Head of caudate nucleus (tissue), 42 donors: ENCODE measurements at regions not wholly inside any gene's neighbourhood (a gene's known extent, or its start where the extent isn't known, plus 50 kb on each side); places are given as distances from the start of the nearest gene placed in this dataset.
"Not testable (repeated sequence)": the region's sequence is repeated elsewhere in the genome, so short reads cannot be mapped to it uniquely, and the experiment has no call there.

Experiments
- DNase-seq, 42 donors: peaks; one replicate each; pipeline versions ENCODE4 v3.0.0 to v3.0.0-alpha.2; 2020 to 2021; ENCODE audit warnings: mixed read lengths in 7 of 42
- intact Hi-C: fragments of 100-400 bp; cut with DNase I; formaldehyde crosslinking; loops from one replicate; pipeline ENCODE4 v1.15.0; 2022

DNA sequence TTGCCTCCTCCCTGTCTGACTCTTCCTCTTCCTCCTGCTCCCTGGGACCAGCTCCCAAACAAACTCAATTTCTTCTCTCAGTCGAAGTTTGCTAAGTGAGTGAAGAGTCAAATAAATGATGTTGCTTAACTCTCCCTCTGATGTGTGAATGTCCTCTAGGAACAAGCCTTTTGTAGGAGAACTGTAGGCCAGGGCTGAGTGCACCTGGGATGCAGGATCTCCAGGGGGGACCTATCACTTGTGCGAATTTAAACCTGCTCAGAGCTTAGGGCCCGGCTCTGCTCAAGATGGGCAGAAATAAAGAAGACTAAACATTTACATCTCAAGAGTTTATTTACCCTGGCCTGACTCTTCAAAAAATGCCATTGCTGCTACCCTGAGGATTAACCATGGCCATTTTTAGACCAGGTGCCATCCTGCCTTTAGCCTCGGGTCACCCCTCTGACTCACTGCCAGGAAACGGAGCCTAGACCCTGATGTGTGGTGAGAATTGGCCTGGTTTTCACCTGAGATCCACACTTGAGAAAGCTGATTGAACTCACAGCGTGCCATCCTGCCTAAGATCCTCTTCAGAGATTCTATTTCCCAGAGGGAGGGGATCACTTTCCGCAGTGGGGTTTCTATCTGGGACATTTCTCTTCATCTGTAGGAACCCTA, 63.6 kb upstream of the CD93 start:
- intact Hi-C loops, result no loop called here
- peak in 12 of 42 donors; percentile 0 to 26 (median 7) for DNase-seq

DNA sequence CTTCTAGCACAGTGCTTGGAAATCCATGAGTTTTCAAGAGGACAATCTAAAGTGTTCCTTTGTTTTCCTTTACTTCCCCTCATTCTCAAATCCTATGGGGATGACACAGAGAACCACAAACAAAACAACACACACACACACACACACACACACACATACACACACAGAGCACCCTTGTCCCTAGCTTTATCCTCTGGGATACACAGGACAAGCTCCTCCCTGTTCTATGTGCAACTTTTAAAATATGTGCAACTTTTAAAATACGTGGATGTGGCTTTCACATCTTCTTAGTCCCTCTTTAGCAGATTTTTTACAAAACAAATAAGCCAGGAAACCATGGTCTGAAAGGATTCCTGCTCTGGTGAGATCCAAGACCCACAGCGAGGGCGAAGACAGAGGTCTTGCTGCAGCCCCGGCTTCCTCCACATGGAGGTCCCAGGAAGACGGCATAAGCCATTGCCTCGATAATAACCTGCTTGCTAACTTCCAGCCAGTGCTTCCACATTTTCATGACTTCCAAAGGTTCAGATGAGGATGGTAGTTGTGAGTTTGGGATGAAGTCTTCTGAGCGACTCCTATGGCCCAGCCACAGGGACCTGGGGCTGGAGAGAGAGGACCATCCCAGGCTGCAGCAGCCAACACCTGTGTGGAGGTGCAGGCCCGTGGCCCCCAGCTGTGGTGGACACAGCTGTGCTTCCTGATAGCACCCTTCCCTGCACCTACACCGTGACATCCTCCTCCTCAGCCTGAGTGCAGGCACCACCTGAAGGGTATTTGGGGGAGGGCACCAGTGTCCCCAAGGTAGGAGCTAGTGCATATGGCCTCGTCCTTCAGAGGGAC, 62.8 kb upstream of the CD93 start:
- peak in 12 of 42 donors; percentile 2 to 33 (median 10) for DNase-seq
- intact Hi-C loops, result no loop called here

DNA sequence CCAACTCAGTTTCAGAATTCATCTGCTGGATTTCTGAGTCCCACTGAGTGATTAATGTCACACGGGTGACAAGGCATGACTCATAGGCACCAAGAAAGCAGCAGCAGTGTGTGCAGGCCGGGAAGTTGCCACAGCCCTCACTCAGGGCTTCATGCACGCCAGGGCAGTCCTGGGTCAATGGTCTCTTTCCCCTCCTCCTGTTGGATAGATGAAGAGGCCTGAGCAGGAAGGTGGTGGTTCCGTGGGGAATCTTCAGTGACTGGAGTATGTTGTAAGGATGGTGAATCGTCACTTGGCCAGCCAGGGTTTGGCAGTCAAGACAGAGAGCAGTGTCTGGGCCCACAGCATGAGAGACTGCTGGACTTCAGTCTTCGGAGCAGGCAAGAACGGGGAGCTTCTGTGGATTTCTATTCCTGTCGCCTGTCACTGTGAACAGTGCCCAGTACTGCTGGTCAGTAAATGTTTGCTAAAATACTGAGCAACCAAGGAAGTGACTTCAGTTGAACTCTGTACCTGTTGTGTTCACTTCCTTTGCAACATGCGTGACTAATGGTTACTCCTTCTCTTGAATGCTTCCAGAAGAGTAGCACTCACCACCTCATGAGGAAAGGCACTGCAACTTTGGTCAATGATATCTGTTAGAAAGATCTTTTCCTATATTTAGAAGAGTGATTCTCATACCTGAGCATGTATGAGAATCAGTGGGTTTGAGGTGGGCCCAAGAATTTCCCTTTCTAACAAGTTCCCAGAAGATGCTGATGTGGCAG, 62.0 kb upstream of the CD93 start:
- intact Hi-C loops, result no loop called here
- peak in 10 of 42 donors; percentile 3 to 47 (median 24) for DNase-seq

DNA sequence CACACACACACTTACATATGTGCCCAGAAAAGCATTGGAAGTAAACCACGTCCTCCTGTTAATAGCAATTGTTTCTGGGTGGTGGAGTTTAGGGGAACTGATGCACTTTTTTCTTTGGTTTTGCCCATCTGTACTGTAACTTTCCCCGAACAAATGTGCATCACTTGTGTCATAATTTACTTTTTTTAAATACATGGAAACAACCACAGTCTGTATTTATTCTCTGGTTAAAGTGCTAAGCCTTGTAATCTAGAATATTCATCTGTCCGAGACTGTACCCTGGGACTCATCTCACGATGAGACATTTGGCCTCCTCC, 61.5 kb upstream of the CD93 start:
- intact Hi-C loops, result no loop called here
- peak in 1 of 42 donors; percentile 2 for DNase-seq

- DNase-seq, result peak in 5 of 42 donors; percentile 1 to 18 (median 8)
- intact Hi-C loops, result no loop called here
Observed at GRCh38 chr20:23146857-23147637, 60.9 kb upstream of the CD93 start.

GRCh38 chr20:23146181-23146580, 60.1 kb upstream of the CD93 start:
- intact Hi-C loops, result no loop called here

GRCh38 chr20:23145281-23145700, 59.2 kb upstream of the CD93 start:
- peak in 5 of 42 donors; percentile 24 to 36 (median 28) for DNase-seq
- intact Hi-C loops, result no loop called here

More at GRCh38 chr20:23146181-23146580, 60.1 kb upstream of the CD93 start:
- DNase-seq, result peak in 5 of 42 donors; percentile 5 to 22 (median 16)

DNA sequence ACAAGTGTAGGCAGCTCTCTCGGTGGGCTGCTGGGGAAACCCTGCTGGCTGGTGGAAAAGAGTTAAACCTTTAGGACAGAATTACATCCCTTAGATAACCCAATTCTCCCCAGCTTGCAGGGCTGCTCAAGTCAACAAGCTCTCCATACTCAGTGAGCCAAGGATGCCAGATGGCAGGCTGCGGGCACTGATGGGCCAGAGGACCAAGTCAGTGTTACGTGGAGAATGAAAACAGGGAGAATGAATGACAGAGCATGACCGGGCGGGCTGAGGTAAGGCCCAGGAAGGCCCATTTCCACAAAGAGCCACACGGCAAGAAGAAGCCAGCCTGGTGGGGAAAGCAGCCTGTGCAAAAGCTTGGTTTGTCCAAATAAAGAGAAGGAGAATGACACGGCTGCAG, 58.7 kb upstream of the CD93 start:
- intact Hi-C loops, result loop anchor here (5.0 kb wide), 1 partner anchor 197 kb away; no protein-coding TSS in a partner anchor

GRCh38 chr20:23143986-23144690, 58.0 kb upstream of the CD93 start:
- DNase-seq, result peak in 4 of 42 donors; percentile 14 to 25 (median 24)
- intact Hi-C loops, result loop anchor here (5.0 kb wide), 1 partner anchor 198 kb away; no protein-coding TSS in a partner anchor

More for the DNA sequence above, 58.7 kb upstream of the CD93 start:
- peak in 3 of 42 donors; percentile 15 to 30 (median 23) for DNase-seq

DNA sequence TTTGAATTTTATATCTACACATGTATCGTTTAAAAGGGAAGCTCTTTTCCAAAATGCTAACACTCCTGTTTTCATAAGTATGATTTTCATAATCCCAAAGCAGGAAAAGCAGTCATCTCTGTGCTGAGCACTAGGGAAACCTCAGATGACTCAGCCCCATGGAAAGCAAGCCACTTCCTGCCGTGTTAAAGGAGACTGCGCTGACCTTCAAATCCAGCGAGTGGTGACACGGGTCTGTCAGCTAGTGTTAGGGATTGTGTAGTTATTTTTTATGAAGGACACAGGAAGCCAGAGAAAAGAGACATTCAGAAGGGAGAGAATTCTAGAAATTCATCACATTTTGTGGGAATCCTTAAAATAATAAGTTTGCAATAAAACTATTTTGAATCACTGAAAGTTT, 57.0 kb upstream of the CD93 start:
- intact Hi-C loops, result loop anchor here (5.0 kb wide), 1 partner anchor 199 kb away; no protein-coding TSS in a partner anchor
- DNase-seq, result peak in 10 of 42 donors; percentile 9 to 58 (median 29)

DNA sequence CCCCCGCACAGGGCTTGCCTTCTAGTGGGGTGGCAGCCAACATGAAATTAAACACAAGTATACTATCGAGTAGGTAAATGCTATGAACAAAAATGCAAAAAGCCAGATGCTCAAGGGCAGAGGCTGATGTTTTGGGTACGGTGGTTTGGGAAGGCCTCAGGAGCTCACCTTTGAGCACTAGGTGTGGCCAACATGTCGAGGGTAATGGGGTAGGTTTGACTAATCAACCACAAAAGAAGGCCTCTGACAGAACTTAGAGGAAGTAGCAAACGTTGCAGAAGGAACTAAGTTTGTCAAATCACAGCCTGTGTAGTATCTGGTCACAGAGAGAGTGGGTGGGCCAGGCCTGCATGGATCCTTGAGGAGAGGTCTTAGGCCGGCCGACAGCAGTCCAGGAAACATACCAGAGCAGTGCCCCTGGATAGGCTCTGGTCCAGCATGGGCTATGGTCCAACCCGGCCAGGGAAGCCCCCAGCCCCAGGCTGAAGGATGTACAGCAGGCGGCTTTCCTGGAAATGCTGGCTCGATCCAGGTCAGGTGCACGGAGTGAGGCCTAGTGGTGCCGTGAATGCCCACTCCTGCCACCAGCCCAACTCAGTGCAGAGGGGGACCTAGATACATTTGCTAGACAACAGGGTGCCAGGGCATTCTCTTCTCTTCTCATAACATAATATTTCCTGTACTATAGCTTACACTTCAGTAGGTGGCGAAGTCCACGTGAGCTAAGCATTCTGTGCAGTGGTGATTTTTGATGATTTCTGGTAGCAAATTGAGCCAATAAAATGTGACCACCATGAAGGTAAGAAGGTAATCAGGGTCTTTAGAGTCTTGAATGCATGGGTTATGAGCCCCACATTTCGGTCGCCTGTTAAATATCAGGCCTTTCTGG, 56.3 kb upstream of the CD93 start:
- DNase-seq, result peak in 4 of 42 donors; percentile 3 to 25 (median 14)
- intact Hi-C loops, result loop anchor here (5.0 kb wide), 1 partner anchor 200 kb away; no protein-coding TSS in a partner anchor

GRCh38 chr20:23141450-23142161, 55.5 kb upstream of the CD93 start:
- DNase-seq, result peak in 4 of 42 donors; percentile 1 to 17 (median 6)
- intact Hi-C loops, result loop anchor here (5.0 kb wide), 1 partner anchor 201 kb away; no protein-coding TSS in a partner anchor

DNA sequence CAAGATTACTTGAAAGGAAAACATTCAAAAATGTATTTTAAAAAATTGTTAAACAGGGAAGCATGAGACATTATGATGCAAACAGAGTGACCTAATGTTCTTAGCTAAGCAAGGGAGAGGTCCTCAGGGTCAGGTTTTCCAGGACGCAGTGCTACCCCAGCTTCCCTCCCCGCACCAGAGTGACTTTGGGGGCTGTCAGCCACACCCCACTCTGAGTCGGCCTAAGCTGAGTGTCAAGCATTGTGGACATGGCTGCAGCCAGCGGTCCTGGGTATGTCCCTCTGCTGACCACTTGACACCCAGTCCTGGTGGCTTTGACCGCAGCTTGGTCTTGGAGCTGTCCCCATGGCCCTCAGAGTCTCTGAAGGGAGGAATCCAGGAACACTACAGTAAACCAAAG, 54.9 kb upstream of the CD93 start:
- DNase-seq, result peak in 2 of 42 donors; percentile 0 to 2
- intact Hi-C loops, result loop anchor here (5.0 kb wide), 1 partner anchor 201 kb away; no protein-coding TSS in a partner anchor

GRCh38 chr20:23139984-23140383, 53.9 kb upstream of the CD93 start:
- intact Hi-C loops, result loop anchor here (5.0 kb wide), 1 partner anchor 202 kb away; no protein-coding TSS in a partner anchor
- DNase-seq, result not testable (repeated sequence)

- peak in 4 of 42 donors; percentile 2 to 25 (median 8) for DNase-seq
- intact Hi-C loops, result no loop called here
Observed at GRCh38 chr20:23139524-23139923, 53.4 kb upstream of the CD93 start.

DNA sequence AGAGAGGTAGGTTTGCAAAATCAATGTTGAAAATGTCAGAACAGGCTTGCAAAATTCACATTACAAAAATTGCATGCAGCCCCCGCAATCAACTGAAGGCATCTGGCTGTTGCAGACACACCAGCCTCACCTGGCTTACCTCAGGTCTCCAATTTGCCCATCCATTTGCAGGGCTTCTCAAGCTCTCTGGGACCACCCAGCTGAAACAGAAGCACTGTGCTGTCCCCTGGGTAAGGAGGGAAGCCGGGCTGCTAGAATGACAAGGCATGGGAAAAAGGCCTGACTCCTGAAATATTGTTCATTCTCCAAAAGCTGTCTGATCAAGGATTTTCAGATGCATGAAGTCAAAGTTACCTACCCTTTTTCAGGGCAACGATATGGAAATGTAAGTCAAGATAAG, 52.6 kb upstream of the CD93 start:
- DNase-seq, result peak in 4 of 42 donors; percentile 3 to 14 (median 7)
- intact Hi-C loops, result no loop called here
